Lower lobe of right lung (tissue), 2 donors: ENCODE measurements at regions not wholly inside any gene's neighbourhood (a gene's known extent, or its start where the extent isn't known, plus 50 kb on each side); places are given as distances from the start of the nearest gene placed in this dataset.

ENCODE experiments used
- ATAC-seq, 2 donors: fragments of 200-7000 bp; cut with Tn5 transposase; one replicate each; pipeline ENCODE4 v1.9.1; 2020 to 2022; ENCODE audit warnings: mild to moderate bottlenecking in 2 of 2, moderate library complexity in 2 of 2
- DNase-seq: peaks from one replicate; pipeline ENCODE4 v3.0.0-alpha.2; 2020
- H3K27ac ChIP-seq: fragments of 200-600 bp; one replicate; pipeline ENCODE4 v1.8.0; 2022
- H3K27me3 ChIP-seq: fragments of 200-600 bp; one replicate; pipeline ENCODE4 v1.8.0; 2022; ENCODE audit warnings: low read depth
- H3K36me3 ChIP-seq: fragments of 200-600 bp; one replicate; pipeline ENCODE4 v1.8.0; 2022; ENCODE audit warnings: mild to moderate bottlenecking
- H3K4me1 ChIP-seq: fragments of 200-600 bp; one replicate; pipeline ENCODE4 v1.8.0; 2022
- H3K4me3 ChIP-seq: fragments of 200-600 bp; one replicate; pipeline ENCODE4 v1.8.0; 2022; ENCODE audit warnings: mild to moderate bottlenecking
- H3K9me3 ChIP-seq: fragments of 200-600 bp; one replicate; pipeline ENCODE4 v1.8.0; 2022
- CTCF ChIP-seq: fragments of 200-600 bp; IDR thresholded peaks from one replicate; pipeline ENCODE4 v1.8.0; 2022; ENCODE audit warnings: antibody characterized with exemption, mild to moderate bottlenecking
- intact Hi-C: fragments of 100-400 bp; cut with DNase I; formaldehyde crosslinking; loops from one replicate; pipeline ENCODE4 v1.11.0; 2022
- donor health status: DM: no; HTN: yes; CAD: no; lungs with severe emphysema.

GRCh38 chr9:23287390-23287789 is 538.6 kb downstream of the ELAVL2 start:
- H3K27ac ChIP-seq: no peak overlapping the region
- intact Hi-C loops: no loop called here
- ATAC-seq (no peak), DNase-seq (no peak)
- TF ChIP-seq CTCF: no peak
- no peaks in the 10 kb centered on the region for H3K27me3 ChIP-seq
- no peaks in the 10 kb centered on the region for H3K4me1 ChIP-seq
- no peak overlapping the region for H3K4me3 ChIP-seq
- H3K36me3 ChIP-seq: no peaks in the 10 kb centered on the region
- H3K9me3 ChIP-seq: no peaks in the 10 kb centered on the region

- no peak for DNase-seq
- Histone ChIP-seq H3K27ac (no peak overlapping the region), H3K4me1 (no peaks in the 10 kb centered on the region), H3K9me3 (no peaks in the 10 kb centered on the region), H3K27me3 (no peaks in the 10 kb centered on the region), H3K36me3 (no peaks in the 10 kb centered on the region), H3K4me3 (no peak overlapping the region)
- no peak for TF ChIP-seq CTCF
- intact Hi-C loops: no loop called here
- no peak for ATAC-seq
These were observed 537.5 kb downstream of the ELAVL2 start for GRCh38 chr9:23288545-23288944.

GRCh38 chr9:23290973-23291372 is 535.1 kb downstream of the ELAVL2 start:
- no peak overlapping the region for H3K4me3 ChIP-seq
- TF ChIP-seq CTCF: no peak
- no peaks in the 10 kb centered on the region for H3K36me3 ChIP-seq
- no peaks in the 10 kb centered on the region for H3K4me1 ChIP-seq
- H3K9me3 ChIP-seq: no peaks in the 10 kb centered on the region
- intact Hi-C loops: no loop called here
- no peaks in the 10 kb centered on the region for H3K27me3 ChIP-seq
- H3K27ac ChIP-seq: no peak overlapping the region
- DNase-seq (no peak), ATAC-seq (no peak)

- intact Hi-C loops: no loop called here
- no peak for TF ChIP-seq CTCF
- DNase-seq: no peak
- ATAC-seq: no peak
- Histone ChIP-seq H3K27me3 (no peaks in the 10 kb centered on the region), H3K9me3 (no peaks in the 10 kb centered on the region), H3K4me3 (no peak overlapping the region), H3K36me3 (no peaks in the 10 kb centered on the region), H3K4me1 (no peaks in the 10 kb centered on the region), H3K27ac (no peak overlapping the region)
These were observed 523.8 kb downstream of the ELAVL2 start for GRCh38 chr9:23302281-23302680.

GRCh38 chr9:23306731-23307130 is 519.3 kb downstream of the ELAVL2 start:
- no peak overlapping the region for H3K4me3 ChIP-seq
- H3K27ac ChIP-seq: no peak overlapping the region
- H3K9me3 ChIP-seq: no peaks in the 10 kb centered on the region
- no peak for DNase-seq
- no peaks in the 10 kb centered on the region for H3K36me3 ChIP-seq
- H3K4me1 ChIP-seq: no peaks in the 10 kb centered on the region
- intact Hi-C loops: no loop called here
- no peaks in the 10 kb centered on the region for H3K27me3 ChIP-seq
- no peak for ATAC-seq
- TF ChIP-seq CTCF: no peak
